Femur (tissue), 1 donor: ENCODE measurements at regions not wholly inside any gene's neighbourhood (a gene's known extent, or its start where the extent isn't known, plus 50 kb on each side); places are given as distances from the start of the nearest gene placed in this dataset.
A peak's percentile ranks its signal among the peaks of the same experiment; 100 is the strongest.
"Not testable (repeated sequence)": the region's sequence is repeated elsewhere in the genome, so short reads cannot be mapped to it uniquely, and the experiment has no call there.

Experiments
- DNase-seq: peaks from one replicate; pipeline ENCODE4 v3.0.0-alpha.2; 2017

- no peak for DNase-seq
Observed at GRCh38 chr4:158313566-158313965, 103.3 kb downstream of the TMEM144 start.

- no peak for DNase-seq
Observed at GRCh38 chr4:158314756-158315487, 104.6 kb downstream of the TMEM144 start.

GRCh38 chr4:158315706-158316105 is 105.4 kb downstream of the TMEM144 start:
- DNase-seq, result no peak

- no peak for DNase-seq
Observed at GRCh38 chr4:158316264-158316663, 106.0 kb downstream of the TMEM144 start.

- DNase-seq, result no peak
Observed at GRCh38 chr4:158319880-158320279, 109.6 kb downstream of the TMEM144 start.

GRCh38 chr4:158322109-158322508 is 111.8 kb downstream of the TMEM144 start:
- no peak for DNase-seq

GRCh38 chr4:158327525-158327924 is 117.2 kb downstream of the TMEM144 start:
- no peak for DNase-seq

GRCh38 chr4:158331863-158332262 is 121.6 kb downstream of the TMEM144 start:
- DNase-seq, result no peak

GRCh38 chr4:158333820-158334219 is 123.5 kb downstream of the TMEM144 start:
- DNase-seq, result no peak

GRCh38 chr4:158341896-158342295 is 131.6 kb downstream of the TMEM144 start:
- DNase-seq, result no peak

GRCh38 chr4:158346576-158346975 is 136.3 kb downstream of the TMEM144 start:
- DNase-seq, result no peak

- no peak for DNase-seq
Observed at GRCh38 chr4:158347556-158347955, 137.3 kb downstream of the TMEM144 start.

GRCh38 chr4:158350161-158350560 is 139.9 kb downstream of the TMEM144 start:
- DNase-seq, result no peak

- DNase-seq, result no peak
Observed at GRCh38 chr4:158353541-158354304, 143.4 kb downstream of the TMEM144 start.

GRCh38 chr4:158356301-158356700 is 146.0 kb downstream of the TMEM144 start:
- DNase-seq, result no peak

GRCh38 chr4:158367932-158368441 is 153.7 kb upstream of the RXFP1 start:
- not testable (repeated sequence) for DNase-seq

- DNase-seq, result no peak
Observed at GRCh38 chr4:158371158-158371557, 150.5 kb upstream of the RXFP1 start.

GRCh38 chr4:158374318-158374717 is 147.4 kb upstream of the RXFP1 start:
- DNase-seq, result no peak

GRCh38 chr4:158376106-158376840 is 145.4 kb upstream of the RXFP1 start:
- DNase-seq, result no peak

GRCh38 chr4:158384414-158384813 is 137.3 kb upstream of the RXFP1 start:
- DNase-seq, result no peak

- DNase-seq, result no peak
Observed at GRCh38 chr4:158395343-158395742, 126.3 kb upstream of the RXFP1 start.

GRCh38 chr4:158395889-158396288 is 125.8 kb upstream of the RXFP1 start:
- DNase-seq, result peak; percentile 31

GRCh38 chr4:158397781-158398180 is 123.9 kb upstream of the RXFP1 start:
- DNase-seq, result peak; percentile 26
